Loucy (cell line): ENCODE measurements at regions not wholly inside any gene's neighbourhood (a gene's known extent, or its start where the extent isn't known, plus 50 kb on each side); places are given as distances from the start of the nearest gene placed in this dataset.

Experiments used
- H2AFZ ChIP-seq: fragments of 200-600 bp; sonication (generic); 2 replicates; pipeline ENCODE4 v1.6.0; 2016; ENCODE audit warnings: antibody characterized with exemption, mild to moderate bottlenecking, low read length, moderate library complexity
- H3F3A ChIP-seq: fragments of 200-600 bp; 2 replicates; pipeline ENCODE4 v1.6.0; 2016; ENCODE audit warnings: antibody characterized with exemption, low read depth, mild to moderate bottlenecking
- H3K27me3 ChIP-seq: fragments of 200-600 bp; sonication (generic); 2 replicates; pipeline ENCODE4 v1.6.1; 2014; ENCODE audit warnings: low read length, mild to moderate bottlenecking; ENCODE audit not compliant: insufficient read depth, poor library complexity, severe bottlenecking
- H3K36me3 ChIP-seq: fragments of 200-600 bp; sonication (generic); 2 replicates; pipeline ENCODE4 v1.6.1; 2016; ENCODE audit warnings: low read length; ENCODE audit not compliant: insufficient read depth
- H3K4me1 ChIP-seq: fragments of 200-600 bp; sonication (generic); 2 replicates; pipeline ENCODE4 v1.5.1; 2014; ENCODE audit warnings: low read length, mild to moderate bottlenecking; ENCODE audit not compliant: insufficient read depth, poor library complexity, severe bottlenecking
- H3K4me2 ChIP-seq: fragments of 200-600 bp; sonication (generic); 2 replicates; pipeline ENCODE4 v1.6.0; 2014; ENCODE audit warnings: antibody characterized with exemption, low read length, low read depth, mild to moderate bottlenecking; ENCODE audit not compliant: poor library complexity, severe bottlenecking
- H3K4me3 ChIP-seq: fragments of 200-600 bp; sonication (generic); 2 replicates; pipeline ENCODE4 v1.5.1; 2014; ENCODE audit warnings: low read length, mild to moderate bottlenecking, mixed read lengths; ENCODE audit not compliant: poor library complexity, severe bottlenecking
- H3K79me2 ChIP-seq: fragments of 200-600 bp; sonication (generic); 2 replicates; pipeline ENCODE4 v1.6.1; 2014; ENCODE audit warnings: low read length; ENCODE audit not compliant: insufficient read depth
- H3K9ac ChIP-seq: fragments of 200-600 bp; sonication (generic); 2 replicates; pipeline ENCODE4 v1.6.0; 2014; ENCODE audit warnings: mild to moderate bottlenecking, low read depth, low read length, moderate library complexity; ENCODE audit not compliant: poor library complexity, severe bottlenecking
- H3K9me2 ChIP-seq: fragments of 200-600 bp; sonication (generic); replicated peaks from 2 replicates; pipeline ENCODE4 v1.6.1; 2016; ENCODE audit warnings: low read depth, low read length, mixed read lengths
- H3K9me3 ChIP-seq: fragments of 200-600 bp; sonication (generic); 2 replicates; pipeline ENCODE4 v1.6.1; 2014; ENCODE audit warnings: mild to moderate bottlenecking, antibody characterized with exemption, low read length, low read depth; ENCODE audit not compliant: insufficient read depth
- H4K20me1 ChIP-seq: fragments of 200-600 bp; sonication (generic); 2 replicates; pipeline ENCODE4 v1.6.0; 2014; ENCODE audit warnings: antibody characterized with exemption, low read length, mild to moderate bottlenecking; ENCODE audit not compliant: insufficient read depth, poor library complexity, severe bottlenecking
- EZH2phosphoT487 ChIP-seq: fragments of 200-600 bp; IDR thresholded peaks from 2 replicates; pipeline ENCODE4 v1.6.1; 2018; ENCODE audit warnings: antibody characterized with exemption, mild to moderate bottlenecking, moderate library complexity, borderline replicate concordance
- TF ChIP-seq, protein P1 (sequence below): fragments of 200-600 bp; sonication (generic); conservative IDR thresholded peaks from 2 replicates; pipeline ENCODE4 v1.5.1; 2014; ENCODE audit warnings: mild to moderate bottlenecking, antibody characterized with exemption, low read length

- Histone ChIP-seq H2AFZ (no peak overlapping the region), H3K27me3 (no peaks in the 10 kb centered on the region), H3F3A (no peaks in the 10 kb centered on the region), H3K4me1 (peaks cover 5% of the 10 kb centered on the region), H3K4me2 (no peak overlapping the region), H3K4me3 (no peak overlapping the region), H3K9ac (no peak overlapping the region), H3K9me2 (no peaks in the 10 kb centered on the region), H3K36me3 (no peaks in the 10 kb centered on the region), H3K79me2 (no peaks in the 10 kb centered on the region), H4K20me1 (no peaks in the 10 kb centered on the region), H3K9me3 (no peaks in the 10 kb centered on the region)
- TF ChIP-seq, protein P1, sequence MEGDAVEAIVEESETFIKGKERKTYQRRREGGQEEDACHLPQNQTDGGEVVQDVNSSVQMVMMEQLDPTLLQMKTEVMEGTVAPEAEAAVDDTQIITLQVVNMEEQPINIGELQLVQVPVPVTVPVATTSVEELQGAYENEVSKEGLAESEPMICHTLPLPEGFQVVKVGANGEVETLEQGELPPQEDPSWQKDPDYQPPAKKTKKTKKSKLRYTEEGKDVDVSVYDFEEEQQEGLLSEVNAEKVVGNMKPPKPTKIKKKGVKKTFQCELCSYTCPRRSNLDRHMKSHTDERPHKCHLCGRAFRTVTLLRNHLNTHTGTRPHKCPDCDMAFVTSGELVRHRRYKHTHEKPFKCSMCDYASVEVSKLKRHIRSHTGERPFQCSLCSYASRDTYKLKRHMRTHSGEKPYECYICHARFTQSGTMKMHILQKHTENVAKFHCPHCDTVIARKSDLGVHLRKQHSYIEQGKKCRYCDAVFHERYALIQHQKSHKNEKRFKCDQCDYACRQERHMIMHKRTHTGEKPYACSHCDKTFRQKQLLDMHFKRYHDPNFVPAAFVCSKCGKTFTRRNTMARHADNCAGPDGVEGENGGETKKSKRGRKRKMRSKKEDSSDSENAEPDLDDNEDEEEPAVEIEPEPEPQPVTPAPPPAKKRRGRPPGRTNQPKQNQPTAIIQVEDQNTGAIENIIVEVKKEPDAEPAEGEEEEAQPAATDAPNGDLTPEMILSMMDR, result no peak
- no peak for TF ChIP-seq EZH2phosphoT487
Measured at GRCh38 chr12:98358144-98358543, 157.2 kb upstream of the TMPO start.

GRCh38 chr12:98359856-98360255 is 155.5 kb upstream of the TMPO start:
- TF ChIP-seq EZH2phosphoT487, result no peak
- TF ChIP-seq, protein P1, result no peak
- no peaks in the 10 kb centered on the region for H3K27me3 ChIP-seq
- no peak overlapping the region for H3K4me2 ChIP-seq
- H3F3A ChIP-seq, result no peaks in the 10 kb centered on the region
- H3K79me2 ChIP-seq, result no peaks in the 10 kb centered on the region
- H3K9me3 ChIP-seq, result no peaks in the 10 kb centered on the region
- H3K9me2 ChIP-seq, result no peaks in the 10 kb centered on the region
- H3K9ac ChIP-seq, result no peak overlapping the region
- no peaks in the 10 kb centered on the region for H3K36me3 ChIP-seq
- H2AFZ ChIP-seq, result no peak overlapping the region
- no peak overlapping the region for H3K4me3 ChIP-seq
- H4K20me1 ChIP-seq, result no peaks in the 10 kb centered on the region
- H3K4me1 ChIP-seq, result peaks cover 5% of the 10 kb centered on the region

DNA sequence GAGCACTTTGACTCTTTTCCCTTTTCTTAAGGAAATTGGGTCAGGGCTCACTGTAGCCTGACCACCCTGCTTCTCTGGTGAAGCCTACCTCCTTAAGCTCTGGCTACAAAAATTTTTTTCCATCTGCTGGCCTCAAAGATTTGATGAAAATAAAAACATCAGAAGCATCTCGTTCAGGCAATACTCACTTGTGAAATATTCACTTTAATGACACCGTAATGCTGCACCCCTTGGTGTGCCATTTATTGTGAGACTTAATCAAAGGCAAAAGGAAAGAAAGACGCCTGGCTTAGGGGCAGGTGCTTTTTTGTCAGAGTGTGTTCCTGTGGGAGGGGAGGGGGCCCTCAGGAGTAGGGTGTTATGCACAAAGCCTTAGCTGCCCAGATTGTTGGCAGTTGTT is 155.0 kb upstream of the TMPO start:
- H3K9me2 ChIP-seq, result no peaks in the 10 kb centered on the region
- no peak overlapping the region for H3K4me3 ChIP-seq
- H3K27me3 ChIP-seq, result no peaks in the 10 kb centered on the region
- no peaks in the 10 kb centered on the region for H3K79me2 ChIP-seq
- TF ChIP-seq, protein P1, result no peak
- no peak for TF ChIP-seq EZH2phosphoT487
- H3K9ac ChIP-seq, result no peak overlapping the region
- no peak overlapping the region for H3K4me2 ChIP-seq
- no peak overlapping the region for H2AFZ ChIP-seq
- H3K4me1 ChIP-seq, result peaks cover 5% of the 10 kb centered on the region
- no peaks in the 10 kb centered on the region for H3F3A ChIP-seq
- no peaks in the 10 kb centered on the region for H3K36me3 ChIP-seq
- no peaks in the 10 kb centered on the region for H3K9me3 ChIP-seq
- no peaks in the 10 kb centered on the region for H4K20me1 ChIP-seq
